B cell (primary cell): ENCODE measurements at regions not wholly inside any gene's neighbourhood (a gene's known extent, or its start where the extent isn't known, plus 50 kb on each side); places are given as distances from the start of the nearest gene placed in this dataset.

Experiments
- ATAC-seq: fragments of 200-7000 bp; cut with Tn5 transposase; one replicate; pipeline ENCODE4 v1.10.0; 2021; ENCODE audit warnings: low read depth, mild to moderate bottlenecking, moderate number of reproducible peaks, moderate library complexity
- CTCF ChIA-PET: fragments of 350-600 bp; sonication (Branson Sonifier 250); formaldehyde crosslinking; loops from one replicate; lab custom pipeline; 2021; ENCODE audit warnings: antibody characterized with exemption, inconsistent platforms; lab: Charles Lee
- POLR2A ChIA-PET: fragments of 350-600 bp; sonication (Branson Sonifier 250); formaldehyde crosslinking; loops from one replicate; lab custom pipeline; 2021; ENCODE audit warnings: antibody characterized with exemption; lab: Charles Lee
- DNase-seq: peaks from one replicate; pipeline ENCODE4 v3.0.0; 2013
- H2AFZ ChIP-seq: 2 replicates; pipeline ENCODE4 v1.6.1; 2012; ENCODE audit warnings: mild to moderate bottlenecking, low read depth, low read length; ENCODE audit not compliant: insufficient read depth, poor library complexity, severe bottlenecking
- H3K27ac ChIP-seq, 2 donors: 1 replicate in 1 of 2; 2 replicates in 1 of 2; pipeline ENCODE4 v1.5.1; 2012 to 2013; ENCODE audit warnings: low read length in 2 of 2, mild to moderate bottlenecking in 2 of 2, moderate library complexity in 1 of 2
- H3K27me3 ChIP-seq, 4 experiments: fragments of 200-600 bp in 1 of 4; sonication (generic) in 1 of 4; replicated peaks in 1 of 4; 1 replicate in 2 of 4; 2 replicates in 2 of 4; pipeline versions ENCODE4 v1.6.1 to v1.7.0; 2013 to 2016; ENCODE audit warnings: low read length in 3 of 4, mild to moderate bottlenecking in 2 of 4, mixed read lengths in 1 of 4, moderate library complexity in 1 of 4; ENCODE audit not compliant: insufficient read depth in 4 of 4, control insufficient read depth in 3 of 4; ENCODE audit errors: control extremely low read depth in 1 of 4
- H3K36me3 ChIP-seq, 2 experiments: replicated peaks in 1 of 2; 1 replicate in 1 of 2; 2 replicates in 1 of 2; pipeline versions ENCODE4 v1.6.1 to v1.7.1; 2013; ENCODE audit warnings: low read length in 1 of 2; ENCODE audit not compliant: insufficient read depth in 2 of 2, control insufficient read depth in 1 of 2; ENCODE audit errors: control extremely low read depth in 1 of 2, extremely low read depth in 1 of 2
- H3K4me1 ChIP-seq, 2 donors: fragments of 200-600 bp in 1 of 2; sonication (generic) in 1 of 2; 1 replicate in 1 of 2; 2 replicates in 1 of 2; pipeline versions ENCODE4 v1.5.1 to v1.6.1; 2013 to 2017; ENCODE audit warnings: low read length in 2 of 2; ENCODE audit not compliant: control insufficient read depth in 2 of 2, insufficient read depth in 2 of 2
- H3K4me2 ChIP-seq: replicated peaks from 2 replicates; pipeline ENCODE3; 2012; ENCODE audit warnings: mild to moderate bottlenecking, low read depth, low read length; ENCODE audit not compliant: poor library complexity, severe bottlenecking
- H3K4me3 ChIP-seq, 5 experiments: fragments of 200-600 bp in 1 of 5; sonication (generic) in 1 of 5; 1 replicate in 3 of 5; 2 replicates in 2 of 5; pipeline versions ENCODE4 v1.5.1 to v1.7.0; 2011 to 2016; ENCODE audit warnings: low read length in 4 of 5, mild to moderate bottlenecking in 4 of 5, low read depth in 2 of 5, control low read depth in 1 of 5, moderate library complexity in 1 of 5; ENCODE audit not compliant: insufficient read depth in 1 of 5; ENCODE audit errors: control extremely low read depth in 1 of 5, extremely low read depth in 1 of 5
- H3K79me2 ChIP-seq: fragments of 200-600 bp; sonication (generic); one replicate; pipeline ENCODE4 v1.6.0; 2016; ENCODE audit warnings: low read length; ENCODE audit not compliant: control insufficient read depth, insufficient read depth
- H3K9ac ChIP-seq: fragments of 200-600 bp; sonication (generic); 2 replicates; pipeline ENCODE4 v1.6.1; 2017; ENCODE audit warnings: mild to moderate bottlenecking, low read length, moderate library complexity
- H3K9me3 ChIP-seq, 3 donors: one replicate each; pipeline versions ENCODE4 v1.6.1 to v1.7.1; 2013; ENCODE audit warnings: low read length in 2 of 3; ENCODE audit not compliant: control insufficient read depth in 2 of 3, insufficient read depth in 1 of 3; ENCODE audit errors: control extremely low read depth in 1 of 3
- H4K20me1 ChIP-seq: 2 replicates; pipeline ENCODE4 v1.6.0; 2012; ENCODE audit warnings: mild to moderate bottlenecking, low read length; ENCODE audit not compliant: insufficient read depth, control insufficient read depth, poor library complexity, severe bottlenecking
- H3K27ac Mint-ChIP-seq: one replicate; pipeline ENCODE4 v1.8.0; 2021; ENCODE audit warnings: mixed read lengths
- H3K27me3 Mint-ChIP-seq: one replicate; pipeline ENCODE4 v1.8.0; 2021; ENCODE audit warnings: mixed read lengths
- H3K4me1 Mint-ChIP-seq: one replicate; pipeline ENCODE4 v1.8.0; 2021; ENCODE audit warnings: mixed read lengths
- H3K4me3 Mint-ChIP-seq: one replicate; pipeline ENCODE4 v1.8.0; 2021; ENCODE audit warnings: mixed read lengths
- H3K9me3 Mint-ChIP-seq: one replicate; pipeline ENCODE4 v1.8.0; 2022; ENCODE audit warnings: mixed read lengths; ENCODE audit not compliant: insufficient read depth
- EZH2 ChIP-seq: IDR thresholded peaks from 2 replicates; pipeline ENCODE4 v1.6.1; 2012; ENCODE audit warnings: borderline replicate concordance, low read depth, mild to moderate bottlenecking, moderate library complexity, low read length; ENCODE audit not compliant: insufficient read depth, poor library complexity, severe bottlenecking
- WGBS: methylation state at CpG from one replicate; pipeline ENCODE4 v1.1.5; 2013; ENCODE audit warnings: missing lambda C conversion rate; ENCODE audit not compliant: insufficient coverage; 5-methylcytosine and 5-hydroxymethylcytosine counted together
- intact Hi-C: fragments of 100-400 bp; cut with micrococcal nuclease; formaldehyde crosslinking; loops from one replicate; pipeline ENCODE4 v1.10.0; 2022
- TF ChIP-seq, protein P1 (sequence below): fragments of 200-600 bp; IDR thresholded peaks from one replicate; pipeline ENCODE4 v1.8.0; 2022; ENCODE audit warnings: antibody characterized with exemption, mild to moderate bottlenecking

DNA sequence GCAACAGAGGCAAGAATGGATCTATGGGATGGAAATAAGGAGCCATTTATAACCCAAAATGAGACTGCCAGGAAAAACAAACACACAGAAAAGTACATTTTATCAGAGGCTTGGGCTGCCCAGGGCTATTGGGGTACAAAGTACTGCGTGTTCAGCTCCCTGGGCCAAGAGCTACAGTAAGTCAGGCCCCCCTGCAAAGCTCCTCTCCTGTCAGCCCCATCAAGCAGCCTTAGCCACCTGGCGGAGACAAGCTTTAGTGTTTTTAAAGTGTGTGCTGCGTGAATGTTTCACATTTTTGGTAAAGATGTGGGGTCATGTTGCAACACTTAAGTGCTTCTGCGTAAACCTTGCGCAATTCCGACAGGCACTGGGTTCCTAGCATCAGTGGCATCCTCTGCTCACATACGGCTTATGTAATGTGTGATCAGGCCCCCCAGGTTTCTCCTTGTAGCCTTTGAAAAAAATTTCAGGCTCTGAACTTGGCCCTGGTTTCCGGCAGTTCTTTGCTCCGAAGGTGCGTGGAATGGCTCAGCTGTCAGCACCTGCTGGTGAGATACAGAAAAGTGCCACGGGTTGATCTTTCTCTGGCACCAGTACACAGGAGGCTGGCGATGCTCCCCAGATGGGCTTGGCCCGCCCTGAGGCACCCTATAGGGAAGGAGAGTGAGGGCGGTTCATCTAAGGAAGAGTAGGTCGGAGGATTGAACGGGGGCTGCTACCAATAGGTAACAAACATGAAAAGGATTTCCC lies 198.7 kb upstream of the EEA1 start:
- 97% methylated on average over 9 of the region's 16 CpGs for WGBS
- H3K27me3 Mint-ChIP-seq, result no peaks in the 10 kb centered on the region
- no peak overlapping the region for H3K9ac ChIP-seq
- no peak overlapping the region for H3K4me3 Mint-ChIP-seq
- H4K20me1 ChIP-seq, result no peaks in the 10 kb centered on the region
- no peak overlapping the region for H3K27ac ChIP-seq
- no peaks in the 10 kb centered on the region for H3K36me3 ChIP-seq
- ATAC-seq (no peak), DNase-seq (no peak)
- H3K9me3 Mint-ChIP-seq, result no peaks in the 10 kb centered on the region
- intact Hi-C loops, result no loop called here
- ChIA-PET POLR2A (no interaction called here), CTCF (no interaction called here)
- H2AFZ ChIP-seq, result no peak overlapping the region
- H3K9me3 ChIP-seq, result peaks cover 0 to 4% (median 1%) of the 10 kb centered on the region in 3 donors
- TF ChIP-seq, protein P1, sequence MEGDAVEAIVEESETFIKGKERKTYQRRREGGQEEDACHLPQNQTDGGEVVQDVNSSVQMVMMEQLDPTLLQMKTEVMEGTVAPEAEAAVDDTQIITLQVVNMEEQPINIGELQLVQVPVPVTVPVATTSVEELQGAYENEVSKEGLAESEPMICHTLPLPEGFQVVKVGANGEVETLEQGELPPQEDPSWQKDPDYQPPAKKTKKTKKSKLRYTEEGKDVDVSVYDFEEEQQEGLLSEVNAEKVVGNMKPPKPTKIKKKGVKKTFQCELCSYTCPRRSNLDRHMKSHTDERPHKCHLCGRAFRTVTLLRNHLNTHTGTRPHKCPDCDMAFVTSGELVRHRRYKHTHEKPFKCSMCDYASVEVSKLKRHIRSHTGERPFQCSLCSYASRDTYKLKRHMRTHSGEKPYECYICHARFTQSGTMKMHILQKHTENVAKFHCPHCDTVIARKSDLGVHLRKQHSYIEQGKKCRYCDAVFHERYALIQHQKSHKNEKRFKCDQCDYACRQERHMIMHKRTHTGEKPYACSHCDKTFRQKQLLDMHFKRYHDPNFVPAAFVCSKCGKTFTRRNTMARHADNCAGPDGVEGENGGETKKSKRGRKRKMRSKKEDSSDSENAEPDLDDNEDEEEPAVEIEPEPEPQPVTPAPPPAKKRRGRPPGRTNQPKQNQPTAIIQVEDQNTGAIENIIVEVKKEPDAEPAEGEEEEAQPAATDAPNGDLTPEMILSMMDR, result no peak
- TF ChIP-seq EZH2, result no peak
- H3K4me3 ChIP-seq, result no peak overlapping the region
- no peaks in the 10 kb centered on the region for H3K27me3 ChIP-seq
- H3K4me1 ChIP-seq, result peaks cover 14 to 15% of the 10 kb centered on the region in 2 donors
- peaks cover 19% of the 10 kb centered on the region for H3K4me1 Mint-ChIP-seq
- no peaks in the 10 kb centered on the region for H3K79me2 ChIP-seq
- H3K4me2 ChIP-seq, result no peak overlapping the region
- H3K27ac Mint-ChIP-seq, result no peak overlapping the region

- H3K36me3 ChIP-seq, result no peaks in the 10 kb centered on the region
- 98% methylated on average over 5 of the region's 6 CpGs for WGBS
- Mint-ChIP-seq H3K9me3 (no peaks in the 10 kb centered on the region), H3K4me1 (peaks cover 19% of the 10 kb centered on the region), H3K27me3 (no peaks in the 10 kb centered on the region), H3K27ac (no peak overlapping the region), H3K4me3 (no peak overlapping the region)
- no peak overlapping the region for H2AFZ ChIP-seq
- no peak overlapping the region for H3K4me3 ChIP-seq
- ChIA-PET POLR2A (no interaction called here), CTCF (no interaction called here)
- intact Hi-C loops, result no loop called here
- H3K4me2 ChIP-seq, result no peak overlapping the region
- peaks cover 14 to 15% of the 10 kb centered on the region in 2 donors for H3K4me1 ChIP-seq
- no peak overlapping the region for H3K9ac ChIP-seq
- H4K20me1 ChIP-seq, result no peaks in the 10 kb centered on the region
- no peak for TF ChIP-seq EZH2
- TF ChIP-seq, protein P1, result no peak
- no peaks in the 10 kb centered on the region for H3K79me2 ChIP-seq
- no peaks in the 10 kb centered on the region for H3K27me3 ChIP-seq
- peaks cover 0 to 4% (median 1%) of the 10 kb centered on the region in 3 donors for H3K9me3 ChIP-seq
- ATAC-seq, result no peak
- no peak for DNase-seq
- H3K27ac ChIP-seq, result no peak overlapping the region
Measured at GRCh38 chr12:93128332-93128707, 199.2 kb upstream of the EEA1 start.
